ENCODE measurements at regions not wholly inside any gene's neighbourhood (a gene's known extent, or its start where the extent isn't known, plus 50 kb on each side); places are given as distances from the start of the nearest gene placed in this dataset.

DNA sequence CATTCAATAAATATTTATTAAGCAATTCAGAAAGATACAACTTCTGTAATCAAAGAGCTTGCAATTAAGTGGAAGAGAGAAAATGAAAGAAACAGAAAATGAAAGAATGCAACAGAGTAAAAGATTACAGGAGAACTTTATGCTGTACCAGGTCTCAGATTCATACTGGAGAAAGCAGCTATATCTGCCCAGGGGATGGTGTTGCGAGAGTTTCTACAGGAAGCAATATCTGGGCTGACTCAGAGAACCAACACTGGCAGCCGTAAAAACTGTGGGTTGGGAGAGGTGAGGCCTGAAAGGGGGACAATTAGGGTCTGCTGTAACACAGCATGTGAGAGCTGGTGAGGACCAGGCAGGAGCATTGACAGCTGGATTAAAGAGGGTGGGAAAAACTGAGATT, 256.7 kb upstream of the TCF21 start:
- no peak for DNase-seq

DNA sequence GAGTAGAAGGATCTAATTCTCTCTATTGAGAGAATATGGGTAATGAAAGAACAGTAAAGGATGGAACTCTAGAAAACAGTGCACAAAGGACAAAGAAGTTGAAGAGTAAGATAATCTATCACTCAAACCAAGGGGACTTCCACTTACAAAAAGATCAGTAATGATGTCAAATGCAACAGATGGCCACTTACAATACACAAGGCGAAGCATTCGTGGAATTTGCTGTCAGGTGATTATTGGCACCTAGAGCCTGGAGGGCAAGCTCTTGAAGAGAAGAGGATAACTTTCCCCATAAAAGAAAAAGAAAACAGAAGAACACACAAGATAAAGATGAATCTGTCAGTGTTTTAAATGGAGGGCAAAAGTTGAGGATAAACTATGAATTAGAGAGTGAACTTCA, 256.0 kb upstream of the TCF21 start:
- no peak for DNase-seq

DNA sequence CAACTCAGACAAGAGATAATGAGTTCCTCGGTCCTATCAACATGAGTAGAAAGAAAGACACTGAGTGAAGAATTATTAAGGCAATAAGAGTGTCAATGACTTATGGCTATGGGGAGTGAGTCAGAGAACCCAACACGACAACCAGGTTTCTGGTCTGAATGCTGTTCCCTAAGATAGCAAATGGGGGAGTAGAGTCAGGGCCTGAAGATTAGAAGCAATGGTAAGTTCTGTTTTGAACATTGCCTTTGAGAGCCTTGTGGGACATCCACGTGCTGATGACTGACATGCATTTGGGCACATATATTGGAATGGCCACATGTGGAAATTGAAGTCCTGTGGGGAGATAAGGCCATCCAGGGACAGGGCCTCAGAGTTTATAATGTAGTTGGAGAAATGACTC, 254.4 kb upstream of the TCF21 start:
- no peak for DNase-seq

DNA sequence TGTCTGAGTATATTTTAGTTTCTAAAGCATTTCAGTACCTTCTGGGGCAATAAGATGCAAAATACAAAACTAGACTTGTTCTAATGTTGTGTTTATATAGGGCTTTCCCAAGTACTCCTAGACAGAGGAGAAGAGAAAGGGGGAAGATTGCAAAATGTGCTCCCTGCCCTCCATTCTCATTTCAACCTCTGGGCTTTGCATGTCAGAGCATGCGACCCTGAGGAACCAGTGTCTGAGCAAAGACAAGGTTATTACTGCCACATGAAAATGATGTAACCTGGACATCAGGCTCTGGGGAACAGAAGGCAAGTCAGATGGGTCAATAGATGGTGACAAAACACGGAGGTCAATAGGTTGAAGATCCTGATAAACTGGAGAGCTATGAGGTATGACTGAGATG, 253.5 kb upstream of the TCF21 start:
- DNase-seq, result no peak

DNA sequence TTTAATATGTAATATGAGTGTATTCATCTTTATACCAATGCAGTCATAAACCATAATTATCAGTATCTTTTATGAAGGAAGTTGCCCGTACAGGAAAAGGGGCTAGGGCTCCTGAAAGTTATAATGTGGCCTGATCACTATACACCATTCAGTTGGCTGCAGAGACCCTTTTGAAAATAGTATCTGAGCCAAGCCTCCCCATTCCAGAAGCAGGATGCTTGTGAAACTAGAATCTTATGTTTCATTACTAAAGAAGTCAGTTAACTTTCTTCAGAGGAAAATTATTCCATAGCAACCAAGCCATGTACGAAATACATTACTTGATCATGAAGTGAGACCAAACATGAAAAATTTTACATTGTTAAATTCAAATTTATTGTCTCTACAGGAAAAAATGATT, 251.5 kb upstream of the TCF21 start:
- no peak for DNase-seq

DNA sequence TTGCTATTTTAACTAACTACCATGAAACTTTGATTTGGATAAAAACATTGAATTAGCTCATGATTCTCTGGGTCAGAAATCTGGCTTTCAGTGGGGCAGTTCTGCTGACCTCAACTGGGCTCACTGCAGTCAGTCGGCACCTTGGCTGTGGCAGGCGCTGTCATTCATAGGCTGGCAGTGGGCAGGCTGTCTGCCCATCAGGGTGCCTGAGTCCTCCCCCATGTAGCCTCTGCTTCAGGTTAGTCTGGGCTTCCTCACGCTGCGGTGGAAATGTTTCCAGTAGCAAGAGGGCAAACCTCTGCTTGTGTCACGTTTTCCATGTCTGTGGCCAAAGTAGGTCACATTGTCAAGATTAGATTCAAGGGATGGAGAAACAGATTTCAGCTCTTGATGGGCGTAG, 251.0 kb upstream of the TCF21 start:
- no peak for DNase-seq

DNA sequence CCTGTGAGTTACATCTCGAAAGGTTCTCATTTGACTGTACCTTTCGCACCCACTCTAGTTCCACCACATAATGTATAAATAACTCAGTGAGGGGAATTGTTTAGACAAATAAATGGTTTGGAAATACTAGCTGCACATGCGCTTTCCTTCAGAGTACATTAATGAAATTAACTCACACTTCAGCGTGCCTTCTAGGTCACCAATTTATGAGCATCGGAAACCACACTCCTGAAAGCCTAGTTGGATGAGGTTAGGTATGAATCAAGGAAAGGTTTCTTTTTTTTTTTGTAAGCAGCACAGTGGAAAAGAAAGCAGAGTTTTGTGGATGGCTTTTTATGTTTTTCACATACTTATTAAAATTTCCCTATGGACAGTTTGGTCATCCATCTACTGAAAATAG, 247.8 kb upstream of the TCF21 start:
- DNase-seq, result no peak

DNA sequence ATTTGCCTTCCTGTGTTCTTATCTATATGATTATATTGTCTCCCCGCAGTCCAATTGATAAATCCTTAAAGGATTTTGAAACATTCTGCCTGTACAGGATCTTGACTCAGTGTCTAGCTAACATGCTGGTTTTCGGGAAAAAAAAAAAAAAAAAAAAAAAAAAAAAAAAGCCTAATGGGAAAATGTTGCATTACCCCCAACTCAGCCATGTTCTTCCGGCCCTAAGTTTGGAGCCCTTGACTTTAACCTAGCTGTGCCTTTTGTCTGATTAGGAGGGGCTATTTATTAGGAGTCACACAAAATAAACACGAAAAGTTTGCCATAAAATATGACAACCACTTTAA, 244.4 kb upstream of the TCF21 start:
- DNase-seq, result no peak

DNA sequence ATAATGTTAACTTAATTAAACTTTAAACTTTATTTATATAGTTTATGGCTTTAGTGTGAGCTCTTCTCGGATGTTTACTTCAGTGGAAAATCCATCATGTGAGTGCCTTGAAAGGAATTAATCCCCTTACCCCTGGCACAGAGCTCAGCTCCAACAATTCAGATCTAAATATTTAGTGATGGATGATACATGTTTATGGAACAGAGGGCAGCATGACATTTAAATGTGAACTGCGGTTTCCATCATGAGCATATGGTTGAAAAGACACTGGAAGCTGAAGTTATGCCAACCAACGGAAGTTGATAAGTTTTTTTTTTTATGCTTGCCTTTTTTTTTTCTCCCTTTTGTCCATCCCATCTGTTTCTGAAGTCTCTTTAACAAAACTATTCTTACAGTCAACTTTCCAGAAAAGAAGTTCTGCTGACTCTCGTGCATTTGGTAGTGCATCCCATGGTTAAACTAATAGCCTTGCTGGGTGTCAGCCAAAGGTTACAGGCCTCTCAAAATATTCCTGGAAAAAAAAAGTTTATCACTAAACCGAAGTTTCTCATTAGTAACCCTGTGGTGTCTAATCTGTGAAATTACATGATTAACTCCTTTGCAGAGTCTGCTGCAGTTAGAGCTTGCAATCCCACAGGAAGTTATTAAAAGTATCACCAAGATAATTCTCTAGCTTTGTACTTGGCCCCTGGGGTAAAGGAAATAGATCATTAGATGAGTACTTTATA, 243.9 kb upstream of the TCF21 start:
- no peak for DNase-seq

DNA sequence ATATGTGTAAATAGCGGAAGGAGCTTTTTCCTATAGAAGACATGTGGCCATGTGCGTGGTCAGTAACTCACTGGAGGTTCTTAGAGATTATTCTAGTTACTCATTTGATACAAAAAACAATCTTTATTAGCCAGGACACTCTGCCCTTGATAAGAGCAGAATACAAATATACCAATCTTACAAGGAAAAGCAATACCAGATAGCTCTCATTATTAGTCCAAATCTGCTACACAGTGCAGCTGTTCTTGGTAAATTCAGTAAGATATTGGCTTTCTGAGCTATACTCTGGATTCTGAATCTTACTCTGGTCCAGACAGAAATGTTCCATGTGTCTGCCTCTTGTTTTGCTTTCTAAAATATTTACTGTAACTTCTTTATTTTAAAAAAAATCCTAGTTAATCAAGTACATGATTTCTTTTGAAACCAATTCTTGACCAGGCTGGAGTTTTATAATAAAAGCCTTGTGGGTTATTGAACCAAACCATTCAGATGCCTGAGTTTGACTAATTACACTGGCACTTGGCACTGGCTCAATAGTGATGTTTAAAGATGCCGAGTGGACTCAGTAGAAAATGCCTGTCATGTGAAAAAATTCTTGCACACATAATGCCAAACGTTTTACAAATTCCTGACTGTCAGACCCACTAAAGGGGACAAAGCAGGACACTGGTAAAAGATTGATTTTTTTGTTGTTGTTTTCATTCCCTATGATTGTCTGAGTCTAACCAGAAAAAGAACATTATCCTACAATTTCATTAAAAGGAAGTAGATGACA, 242.8 kb upstream of the TCF21 start:
- no peak for DNase-seq

DNA sequence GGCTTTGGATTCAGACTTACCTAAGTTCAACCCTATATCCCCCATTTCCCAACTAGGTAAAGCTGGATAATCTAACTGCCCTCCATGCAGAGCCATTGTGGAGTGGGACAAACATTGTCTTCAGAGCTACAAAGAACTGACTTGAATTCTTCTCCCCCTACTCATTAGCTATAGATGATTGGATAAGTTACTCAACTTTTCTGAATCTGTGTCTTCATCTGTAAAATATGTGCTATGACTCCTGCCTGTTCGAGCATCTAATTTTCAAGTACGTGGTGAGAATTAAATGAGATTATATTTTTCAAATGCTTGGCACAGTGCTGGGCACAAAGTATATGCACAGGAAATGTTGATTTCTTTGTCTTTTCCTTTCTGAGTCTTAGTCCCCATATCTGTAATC, 240.3 kb upstream of the TCF21 start:
- no peak for DNase-seq

DNA sequence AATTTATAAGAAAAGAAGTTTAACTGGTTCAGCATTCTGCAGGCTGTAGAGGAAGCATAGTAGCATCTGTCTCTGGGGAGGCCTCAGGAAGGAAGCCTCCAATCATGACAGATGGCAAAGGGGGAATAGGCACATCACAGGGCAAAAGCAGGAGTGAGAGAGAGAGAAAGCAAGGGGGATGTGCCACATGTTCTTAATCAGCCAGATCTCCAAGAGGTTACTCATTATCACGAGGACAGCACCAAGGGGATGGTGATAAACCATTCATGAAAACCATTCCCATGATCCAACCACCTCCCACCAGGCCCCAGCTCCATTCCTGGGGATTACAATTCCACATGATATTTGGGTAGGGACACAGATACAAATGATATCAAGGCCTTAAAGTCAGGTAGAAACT, 217.5 kb upstream of the TCF21 start:
- no peak for DNase-seq

DNA sequence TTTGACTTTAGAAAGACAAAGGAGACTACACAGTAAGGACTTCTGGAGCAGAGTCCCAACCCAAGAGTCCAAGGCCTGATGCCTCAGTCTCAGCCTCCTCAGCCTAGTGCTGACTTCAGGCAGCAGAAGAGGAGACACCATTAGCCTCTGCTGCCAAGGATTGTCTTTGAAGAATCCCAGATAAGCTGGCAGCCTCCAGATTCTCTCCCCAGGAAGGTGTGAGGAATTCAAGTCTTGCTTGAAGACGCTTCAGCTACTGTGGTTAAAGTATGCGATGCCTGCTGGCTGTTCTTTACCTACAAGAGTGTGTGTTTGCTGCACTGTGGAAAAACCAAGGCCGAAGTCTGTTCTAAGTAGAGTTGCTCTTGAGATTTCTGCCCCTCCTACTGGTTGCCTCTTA, 215.9 kb upstream of the TCF21 start:
- no peak for DNase-seq

DNA sequence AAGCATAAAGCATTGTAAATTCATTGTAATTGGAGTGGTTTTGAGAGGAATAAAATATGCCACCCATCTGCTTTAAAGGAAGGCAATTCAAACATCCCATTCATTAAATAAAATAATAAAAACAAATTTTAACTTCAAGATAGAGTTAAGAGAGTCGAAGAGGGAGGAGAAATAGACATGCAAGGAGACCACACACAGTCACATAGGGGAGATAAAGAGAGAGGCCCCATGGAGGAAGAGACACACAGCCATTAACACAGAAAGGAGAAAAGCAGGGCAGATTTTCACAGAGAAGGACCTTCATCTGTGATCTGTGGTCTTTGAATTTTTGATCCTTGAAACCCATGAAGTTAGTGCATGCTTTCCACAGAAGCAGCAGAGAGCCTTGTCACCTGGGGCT, 214.3 kb upstream of the TCF21 start:
- no peak for DNase-seq

DNA sequence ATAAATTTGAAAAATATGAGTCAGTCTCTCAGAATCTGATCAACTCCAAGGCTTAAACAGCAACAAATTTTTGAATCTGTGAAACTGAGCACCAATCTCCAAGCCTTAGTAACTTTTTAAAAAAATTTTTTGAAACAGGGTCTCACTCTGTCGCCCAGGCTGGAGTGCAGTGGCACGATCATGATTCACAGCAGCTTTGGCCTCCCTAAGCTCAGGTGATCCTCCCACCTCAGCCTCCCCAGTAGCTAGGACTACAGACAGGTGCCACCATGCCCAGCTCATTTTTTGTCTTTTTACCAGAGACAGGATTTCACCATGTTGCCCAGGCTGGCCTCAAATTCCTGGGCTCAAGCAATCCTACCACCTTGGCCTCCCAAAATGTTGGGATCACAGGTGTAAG, 207.9 kb upstream of the TCF21 start:
- no peak for DNase-seq

DNA sequence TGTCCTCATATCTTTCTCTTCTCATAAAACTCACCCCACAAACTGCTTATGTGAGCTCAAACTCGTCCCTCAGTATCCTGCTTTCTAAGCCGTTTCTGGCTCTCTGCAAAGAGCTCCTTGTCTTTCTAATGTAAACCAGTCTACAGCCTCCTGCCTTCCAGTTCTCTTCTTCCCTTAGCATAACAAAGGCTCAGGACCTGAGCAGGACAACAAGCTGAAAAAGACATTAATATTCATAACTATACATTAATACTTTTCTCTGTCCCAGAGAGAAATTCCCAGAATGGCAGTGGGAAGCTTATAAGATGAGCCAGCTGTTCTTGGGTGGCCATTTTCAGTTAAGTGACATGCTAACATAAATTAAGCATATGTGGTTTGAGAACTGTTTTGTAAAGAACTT, 207.0 kb upstream of the TCF21 start:
- no peak for DNase-seq

DNA sequence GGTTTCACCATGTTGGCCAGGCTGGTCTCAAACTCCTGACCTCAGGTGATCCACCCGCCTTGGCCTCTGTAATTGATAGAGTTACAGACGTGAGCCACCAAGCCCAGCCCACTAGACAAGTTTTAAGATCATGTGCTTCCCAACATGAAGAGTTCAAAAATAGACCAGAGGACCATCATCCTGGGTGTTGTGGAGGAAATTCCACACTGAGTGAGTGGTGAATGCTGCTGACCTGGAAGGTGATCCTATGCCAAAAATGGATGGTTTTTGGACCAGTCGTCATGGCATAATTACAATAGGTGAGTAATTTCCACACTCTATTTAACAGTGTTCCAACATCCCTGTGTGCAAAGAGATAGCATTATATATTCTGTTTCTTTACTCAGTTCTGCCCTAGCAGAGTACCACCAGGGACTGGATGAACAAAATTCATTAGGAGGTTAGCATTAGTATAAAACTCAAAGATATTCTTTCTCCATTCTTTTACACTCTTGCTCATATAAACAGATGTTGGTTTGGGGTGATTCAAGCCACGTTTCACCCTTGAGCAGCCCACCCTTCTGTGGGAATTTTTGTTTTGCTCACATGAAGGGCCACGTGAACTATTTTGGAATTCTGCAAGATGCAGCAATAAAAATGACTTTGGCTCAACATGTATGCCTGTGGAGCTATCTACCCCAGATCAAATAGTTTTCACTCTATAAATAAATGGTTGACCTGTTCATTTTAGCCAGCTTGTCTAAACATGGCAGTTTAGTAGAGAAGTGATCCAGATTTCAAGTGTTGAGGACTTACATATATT, 206.2 kb upstream of the TCF21 start:
- no peak for DNase-seq

DNA sequence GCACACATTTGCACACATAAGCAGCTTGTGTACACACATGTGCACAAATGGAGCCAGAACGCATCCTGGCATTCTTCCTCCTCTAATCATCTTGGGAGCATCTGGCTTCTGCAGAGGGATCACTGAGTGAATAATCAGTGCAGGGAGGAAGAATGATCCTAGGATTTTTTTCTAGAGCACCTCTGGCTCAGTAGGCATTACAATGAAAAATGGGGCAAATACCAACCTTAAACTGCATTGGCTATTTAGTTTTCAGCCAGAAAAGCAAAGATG, 205.7 kb upstream of the TCF21 start:
- DNase-seq, result no peak

DNA sequence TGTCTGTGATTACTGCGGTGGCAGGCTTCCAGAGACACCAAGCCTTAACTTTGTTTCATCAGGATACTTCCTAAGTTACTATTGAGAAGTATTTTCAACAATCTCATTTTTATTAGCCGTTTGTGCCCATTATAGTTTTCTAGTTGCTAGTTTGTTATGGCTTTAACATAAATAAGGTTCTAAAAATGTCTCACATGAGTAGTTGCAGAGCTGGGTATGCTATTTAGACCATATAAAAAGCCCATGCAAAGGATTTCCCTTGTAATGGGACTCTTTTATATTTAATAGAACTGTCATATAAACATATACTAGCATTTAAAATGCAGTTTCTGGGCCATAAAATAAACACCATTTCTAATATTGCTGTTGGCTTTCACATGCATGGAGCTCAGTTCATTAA, 205.3 kb upstream of the TCF21 start:
- DNase-seq, result no peak

DNA sequence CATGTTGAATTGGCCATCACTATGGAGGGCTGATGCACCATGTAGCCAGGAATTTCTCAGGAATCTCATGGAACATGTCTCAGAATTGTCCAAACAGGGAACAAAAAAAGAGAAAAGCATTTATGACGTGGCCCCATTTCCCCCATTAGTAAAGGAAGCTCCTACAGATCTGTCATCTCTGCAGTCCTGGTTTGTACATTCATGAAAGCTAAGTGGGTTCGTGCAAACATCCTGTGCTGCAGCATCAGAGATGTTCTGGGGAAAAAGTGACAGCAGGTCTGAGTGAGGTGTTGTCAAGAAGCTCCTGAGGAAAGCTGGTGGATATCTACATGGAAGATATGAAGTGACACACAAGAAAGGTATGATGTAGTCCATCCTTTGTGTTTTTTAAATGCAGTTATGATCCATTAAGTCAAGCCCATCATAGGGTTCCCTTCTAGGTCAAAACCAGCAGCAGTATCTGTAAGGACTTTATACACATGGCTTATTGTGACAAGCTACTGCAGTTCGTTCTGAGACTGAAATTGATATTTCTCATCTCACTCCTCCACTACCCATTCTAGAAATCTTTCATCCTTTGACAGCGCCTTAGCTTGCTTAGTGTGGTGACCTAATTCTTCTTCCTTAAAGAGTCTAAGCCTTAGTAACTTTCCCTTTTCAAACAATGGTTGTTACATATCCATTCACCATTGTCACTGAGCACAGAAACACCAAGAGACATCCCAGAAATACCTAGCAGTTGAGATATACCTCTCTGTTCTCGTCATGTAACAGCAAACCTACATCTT, 200.0 kb upstream of the TCF21 start:
- peak; percentile 4 for DNase-seq

DNA sequence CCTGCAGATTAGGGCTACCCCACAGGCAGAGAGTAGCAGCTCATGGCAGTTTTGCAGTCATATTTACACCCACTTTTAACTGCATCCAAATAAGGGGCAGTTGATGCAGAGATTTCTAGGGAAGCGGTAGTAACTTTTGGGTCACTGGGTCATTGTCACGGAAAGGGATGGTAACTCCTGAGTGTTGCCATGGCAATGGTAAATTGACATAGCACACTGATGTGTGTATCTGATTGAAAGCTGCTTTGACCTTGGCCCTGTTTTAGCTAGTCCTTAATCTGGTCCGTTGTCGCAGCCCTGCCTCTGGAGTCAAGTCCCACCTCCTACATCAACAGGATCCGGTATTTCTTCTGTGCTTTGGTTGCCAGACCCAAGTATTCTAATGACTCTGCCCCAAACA, 199.1 kb upstream of the TCF21 start:
- no peak for DNase-seq

DNA sequence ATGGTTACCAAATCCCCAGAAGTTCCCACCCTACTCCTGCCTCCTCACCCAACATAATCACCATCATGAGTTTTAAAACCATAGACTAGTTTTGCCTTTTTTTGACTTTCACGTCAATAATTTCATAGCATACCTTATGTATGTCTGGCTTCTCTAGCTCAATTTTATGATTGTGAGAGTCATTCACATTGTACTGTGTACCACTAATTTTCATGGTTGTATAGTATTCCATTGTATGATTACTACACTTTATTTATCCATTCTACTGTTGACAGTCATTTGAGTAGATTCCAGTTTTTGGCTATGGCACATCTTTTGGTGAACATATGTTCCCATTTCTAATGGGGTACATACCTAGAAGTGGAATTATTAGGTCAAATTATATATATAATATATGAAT, 195.3 kb upstream of the TCF21 start:
- no peak for DNase-seq

DNA sequence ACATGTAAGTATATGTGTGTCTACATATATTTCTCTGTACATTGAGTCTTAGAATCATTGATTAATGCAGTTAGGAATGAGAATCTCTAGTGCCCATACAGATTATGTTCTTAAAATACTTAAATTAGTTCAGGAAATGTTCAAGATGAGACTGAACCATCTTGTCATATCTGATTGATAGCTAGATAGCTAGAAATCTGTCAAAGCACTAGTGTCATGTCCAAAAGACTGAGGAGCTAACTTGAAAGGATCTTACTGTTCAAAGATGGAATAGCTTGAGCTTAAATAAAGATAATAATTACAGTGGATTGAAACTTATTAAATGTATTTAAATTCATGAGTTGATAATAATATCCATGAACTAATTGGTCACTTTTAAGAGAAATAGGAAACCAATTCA, 191.7 kb upstream of the TCF21 start:
- no peak for DNase-seq

DNA sequence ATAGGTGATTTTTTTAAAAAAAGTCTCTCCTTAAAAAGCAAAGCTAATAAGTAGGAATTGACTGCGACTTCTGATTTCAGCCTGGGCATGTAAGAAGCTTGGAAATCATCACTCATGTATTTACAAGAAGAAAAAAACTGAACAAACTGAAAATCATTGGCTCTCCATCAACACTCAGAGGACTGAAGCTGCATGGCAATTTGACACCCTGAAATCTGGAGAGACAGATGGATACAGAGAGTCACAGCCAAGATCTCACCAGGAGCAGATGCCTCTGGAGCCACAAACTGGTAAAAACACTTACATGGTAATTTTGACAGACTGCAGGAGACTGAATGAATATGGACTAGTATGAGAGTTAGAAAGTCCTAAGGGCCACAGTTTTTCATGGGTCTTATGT, 191.2 kb upstream of the TCF21 start:
- DNase-seq, result no peak
